ENCODE measurements at regions not wholly inside any gene's neighbourhood (a gene's known extent, or its start where the extent isn't known, plus 50 kb on each side); places are given as distances from the start of the nearest gene placed in this dataset.

DNA sequence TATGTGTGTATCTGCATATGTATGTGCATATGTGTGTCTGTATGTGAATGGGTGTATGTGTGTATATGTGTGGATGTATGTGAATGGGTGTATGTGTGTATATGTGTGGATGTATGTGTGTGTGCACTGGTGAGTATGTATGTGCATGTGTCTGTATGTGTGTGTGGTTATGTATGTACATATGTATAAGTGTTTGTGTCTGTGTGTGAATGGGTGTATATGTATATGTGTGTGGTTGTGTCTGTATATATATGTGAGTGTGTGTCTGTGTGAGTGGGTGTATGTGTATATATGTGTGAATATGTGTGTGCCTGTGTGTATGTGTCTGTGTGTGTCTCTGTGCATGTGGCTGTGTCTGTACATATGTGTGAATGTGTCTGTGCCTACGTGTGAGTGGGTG is 748.4 kb upstream of the HS6ST1 start:
- DNase-seq (ENCODE audit: low read depth), result no peak

DNA sequence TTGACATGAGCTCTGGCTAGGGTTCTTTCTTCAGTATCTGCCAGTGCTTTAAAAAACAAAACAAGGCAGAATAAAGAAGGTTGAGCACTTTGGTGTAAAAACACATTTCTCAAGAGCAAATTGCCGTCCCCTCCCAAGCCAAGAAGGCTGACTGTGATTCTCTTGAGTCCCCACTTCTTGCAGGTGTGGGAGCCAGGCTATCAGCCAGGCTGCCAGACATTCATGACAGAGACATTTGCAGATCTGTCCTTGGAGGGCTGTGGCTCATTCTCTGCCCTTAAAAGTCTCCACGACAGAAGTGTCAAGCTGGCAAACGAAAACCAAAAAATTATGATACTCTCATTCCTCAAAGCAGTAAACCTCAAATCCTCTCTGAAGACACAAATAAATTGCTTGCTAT is 749.3 kb upstream of the HS6ST1 start:
- no peak for DNase-seq (ENCODE audit: low read depth)

- no peak for DNase-seq (ENCODE audit: low read depth)
Observed at GRCh38 chr2:129068543-129068942, 749.9 kb upstream of the HS6ST1 start.

- no peak for DNase-seq (ENCODE audit: low read depth)
Observed at GRCh38 chr2:129069875-129070594, 751.4 kb upstream of the HS6ST1 start.

DNA sequence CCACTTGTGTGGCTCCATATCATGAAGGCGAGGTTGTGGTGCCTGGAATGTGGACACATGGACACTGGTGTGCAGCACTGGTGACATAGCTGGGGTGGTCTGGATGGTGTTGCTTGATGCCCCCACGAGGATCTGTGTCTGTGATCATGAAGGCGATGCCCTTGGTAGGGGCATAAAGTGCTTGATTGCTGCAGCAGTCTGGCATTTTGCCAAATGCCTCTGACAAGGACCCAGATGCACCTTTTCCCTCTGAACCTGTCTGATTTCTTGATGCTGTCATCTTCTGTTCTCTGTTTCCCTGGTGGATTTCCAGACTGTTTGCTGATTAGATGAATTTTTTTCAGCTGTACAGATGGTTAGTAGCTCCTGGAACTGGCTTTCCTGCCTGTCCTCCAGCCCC is 752.0 kb upstream of the HS6ST1 start:
- DNase-seq (ENCODE audit: low read depth), result no peak

GRCh38 chr2:129071531-129071930 is 752.9 kb upstream of the HS6ST1 start:
- DNase-seq (ENCODE audit: low read depth), result no peak

DNA sequence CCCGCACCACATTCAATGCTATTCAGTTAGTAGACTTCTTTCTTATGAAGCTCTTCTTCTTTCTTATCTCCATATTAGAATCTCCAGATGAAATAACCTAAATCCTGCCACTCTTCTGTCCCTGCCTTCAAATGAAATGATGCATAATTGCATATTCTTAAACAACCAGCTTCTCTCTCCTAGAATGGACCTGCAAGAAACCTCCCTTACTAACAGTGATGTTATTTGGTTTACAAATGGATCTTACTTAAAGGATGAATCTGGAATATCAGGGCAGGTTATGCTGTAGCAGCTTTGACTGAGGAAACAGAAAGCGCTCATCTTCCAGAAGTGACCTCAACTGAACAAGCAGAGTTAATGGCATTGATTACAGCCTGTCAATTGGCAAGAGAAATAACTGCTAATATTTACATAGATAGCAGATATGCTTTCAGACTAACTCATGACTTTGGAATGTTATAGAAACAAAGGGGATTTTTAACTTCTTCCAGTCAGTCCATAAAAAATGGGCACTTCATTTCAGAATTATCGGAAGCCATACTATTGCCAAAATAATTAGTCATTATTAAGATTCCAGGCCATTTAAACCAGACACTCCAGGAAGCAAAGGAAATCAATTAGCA is 755.7 kb upstream of the HS6ST1 start:
- DNase-seq (ENCODE audit: low read depth), result no peak

DNA sequence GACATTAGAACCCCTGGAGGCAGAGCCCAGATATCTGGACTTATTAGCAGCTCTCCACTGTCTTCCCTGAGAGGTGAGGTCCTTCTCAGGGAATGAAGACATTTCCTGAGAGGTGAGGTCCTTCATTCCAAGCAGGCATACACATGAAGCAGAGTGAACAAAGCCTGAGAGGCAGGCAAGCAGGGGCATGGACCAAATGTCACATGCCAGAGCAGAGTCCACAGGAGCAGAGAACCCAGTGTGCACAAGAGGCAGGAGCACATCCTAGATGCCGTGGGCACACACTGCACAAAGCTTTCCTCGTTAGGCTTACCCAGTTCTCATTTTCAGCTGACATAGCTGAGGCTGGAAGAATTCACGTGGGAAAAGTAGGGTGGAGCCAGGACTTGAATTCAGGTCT is 759.9 kb upstream of the HS6ST1 start:
- DNase-seq (ENCODE audit: low read depth), result no peak

- DNase-seq (ENCODE audit: low read depth), result no peak
Observed at GRCh38 chr2:129080715-129081476, 762.2 kb upstream of the HS6ST1 start.

DNA sequence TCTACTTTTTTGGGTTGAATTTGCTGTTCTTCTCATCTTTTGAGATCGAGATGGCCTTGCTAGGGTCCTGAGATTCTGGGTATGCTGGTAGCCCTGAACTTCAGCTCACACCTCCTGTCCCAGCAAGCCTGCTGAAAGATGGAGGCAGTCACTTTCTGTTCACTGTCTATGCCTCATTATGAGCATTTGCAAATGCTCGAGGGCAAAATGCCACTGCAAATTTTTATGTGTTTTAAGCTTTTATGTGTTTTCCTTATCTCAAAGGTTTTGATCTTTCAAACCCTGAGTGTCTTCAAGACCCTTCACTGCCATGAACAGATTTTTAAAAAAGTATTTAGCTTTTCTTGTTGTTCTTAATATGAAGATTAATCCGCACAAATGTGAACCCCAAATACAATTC is 766.7 kb upstream of the HS6ST1 start:
- no peak for DNase-seq (ENCODE audit: low read depth)

DNA sequence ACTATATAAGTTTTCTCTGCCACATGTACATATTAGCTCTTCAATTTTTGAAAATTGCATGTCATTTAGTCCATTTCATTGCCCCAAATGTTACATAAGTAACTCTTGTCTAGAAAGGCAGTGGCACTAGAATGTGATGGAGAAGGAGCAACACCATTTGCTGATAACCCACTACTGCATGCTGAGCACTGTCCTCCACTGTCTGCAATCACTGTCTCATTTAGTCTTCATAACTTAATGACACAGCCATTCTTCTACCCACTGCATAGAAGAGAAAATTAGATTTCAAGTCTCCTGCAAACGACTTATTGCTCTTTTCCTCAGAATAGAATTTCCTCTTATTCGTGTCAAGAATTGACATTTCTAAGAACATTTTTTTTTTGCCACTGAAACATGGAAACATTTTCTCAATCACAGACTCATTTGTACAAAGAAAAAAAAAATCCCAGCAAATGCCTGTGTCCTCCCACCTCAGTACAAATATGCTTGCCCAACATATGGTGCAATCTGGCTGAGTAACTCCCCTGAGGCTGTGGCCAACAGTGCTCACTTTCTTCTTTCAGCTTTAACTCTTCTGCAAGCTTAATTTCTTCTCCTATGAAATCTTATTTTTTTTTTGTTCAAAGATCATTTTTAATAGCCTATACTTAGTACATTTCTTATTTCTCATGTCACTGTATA is 768.6 kb upstream of the HS6ST1 start:
- DNase-seq (ENCODE audit: low read depth), result no peak

DNA sequence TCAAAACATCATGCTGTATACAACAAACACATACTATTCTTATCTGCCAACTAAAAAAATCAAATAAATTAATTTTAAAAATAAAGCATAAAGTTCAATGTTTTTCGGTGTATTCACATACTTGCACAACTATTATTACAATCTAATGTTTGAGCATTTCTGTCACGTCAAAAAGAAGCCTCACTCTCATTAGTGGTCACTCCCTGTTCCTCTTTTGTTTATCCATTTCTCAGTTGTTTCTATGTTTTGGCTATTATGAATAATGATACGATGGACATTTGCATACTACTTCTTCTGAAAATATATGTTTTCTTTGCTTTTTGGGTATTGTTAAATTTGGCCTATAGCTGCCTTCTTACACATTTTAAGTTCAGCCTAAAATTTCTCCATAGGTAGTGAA is 773.0 kb upstream of the HS6ST1 start:
- DNase-seq (ENCODE audit: low read depth), result no peak

DNA sequence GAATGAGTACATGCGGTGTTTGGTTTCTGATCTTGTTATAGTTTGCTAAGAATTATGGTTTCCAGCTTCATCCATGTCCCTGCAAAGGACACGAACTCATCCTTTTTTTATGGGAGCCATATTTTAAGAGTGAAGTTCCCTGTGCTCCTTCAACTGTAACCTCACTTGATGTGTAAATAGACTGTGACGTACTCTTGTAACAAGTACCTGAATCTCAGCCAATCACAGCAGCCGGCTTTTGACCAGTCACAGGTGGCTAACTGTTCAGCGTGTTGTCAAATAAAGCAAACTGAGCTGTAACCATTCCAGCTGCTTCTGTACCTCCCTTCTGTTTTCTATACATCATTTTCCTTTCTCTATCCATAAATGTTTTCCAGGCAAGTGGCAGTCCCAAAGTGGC is 774.3 kb upstream of the HS6ST1 start:
- no peak for DNase-seq (ENCODE audit: low read depth)

DNA sequence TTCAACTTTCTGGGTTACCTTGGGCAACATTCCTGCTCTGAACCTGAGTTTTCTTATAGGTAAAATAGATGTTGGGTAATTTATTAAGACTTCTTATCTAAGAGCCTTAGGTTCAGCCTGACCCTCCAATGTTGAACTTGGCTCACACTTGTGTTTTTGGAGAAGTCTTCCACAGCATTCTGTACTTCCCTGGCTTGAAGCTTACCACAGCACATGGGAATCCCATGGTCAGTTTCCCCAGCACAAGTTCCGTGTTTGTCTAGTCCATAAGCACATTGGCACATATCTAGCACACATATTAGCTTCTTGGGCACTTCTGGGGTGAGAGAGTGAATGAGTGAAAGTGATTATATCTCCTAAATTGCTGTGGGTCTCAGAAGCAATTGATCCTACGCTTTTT is 782.5 kb upstream of the HS6ST1 start:
- no peak for DNase-seq (ENCODE audit: low read depth)

- DNase-seq (ENCODE audit: low read depth), result no peak
Observed at GRCh38 chr2:129103936-129104878, 785.5 kb upstream of the HS6ST1 start.

DNA sequence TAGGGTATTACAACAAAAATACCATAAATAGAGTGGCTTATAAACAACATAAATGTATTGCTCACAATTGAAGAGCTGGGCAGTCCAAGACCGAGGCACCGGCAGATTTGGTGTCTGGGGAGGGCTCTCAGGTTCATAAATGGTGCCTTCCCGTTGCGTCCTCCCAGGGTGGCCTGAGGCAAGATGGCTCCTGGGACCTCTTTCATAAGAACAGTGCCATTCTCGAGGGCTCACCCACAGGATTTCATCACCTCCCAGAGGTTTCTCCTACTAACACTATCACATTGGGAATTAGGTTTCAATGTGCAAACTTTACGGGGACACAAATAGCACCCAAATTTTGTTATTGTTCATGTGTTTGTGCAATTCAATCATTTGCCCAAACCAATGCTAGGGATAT is 793.5 kb upstream of the HS6ST1 start:
- no peak for DNase-seq (ENCODE audit: low read depth)

- no peak for DNase-seq (ENCODE audit: low read depth)
Observed at GRCh38 chr2:129113776-129114175, 795.1 kb upstream of the HS6ST1 start.

DNA sequence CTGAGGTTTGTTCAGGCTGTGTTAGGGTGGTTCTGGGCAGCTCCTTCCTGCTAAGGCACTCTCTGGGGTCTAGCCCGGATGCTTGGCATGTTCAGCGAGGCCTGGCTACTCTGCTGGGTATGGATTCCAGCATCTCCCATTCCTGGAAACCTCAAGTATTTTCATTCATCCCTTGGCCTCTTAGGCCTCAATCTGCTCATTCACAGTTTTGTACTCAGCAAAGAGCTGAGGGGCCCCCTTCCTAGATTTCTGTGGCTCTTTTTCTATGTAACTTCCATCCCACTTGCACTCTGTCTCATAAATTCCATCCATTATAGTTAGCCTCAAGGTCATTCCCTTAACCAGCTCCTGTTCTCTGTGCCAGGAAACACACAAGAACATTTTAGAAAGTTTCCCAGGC is 798.8 kb upstream of the HS6ST1 start:
- no peak for DNase-seq (ENCODE audit: low read depth)

DNA sequence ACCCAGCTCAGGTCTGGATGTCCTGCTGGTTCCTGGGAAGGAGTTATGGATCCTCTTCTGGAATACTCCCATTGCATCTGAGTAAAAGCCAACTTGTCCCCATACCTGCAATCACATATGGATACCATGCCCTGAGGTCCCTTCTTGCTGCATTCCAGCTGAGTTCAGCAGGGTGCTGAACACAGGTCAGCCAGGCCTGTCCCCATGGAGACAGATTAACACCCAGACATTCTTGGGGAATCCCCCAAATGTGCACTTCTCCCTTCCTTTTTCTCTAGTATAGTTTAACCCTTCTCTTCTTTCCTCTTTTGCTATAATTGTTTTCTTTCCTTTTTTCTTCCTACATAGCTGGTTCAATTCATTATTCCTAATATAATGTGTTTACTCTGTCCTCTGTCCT is 799.6 kb upstream of the HS6ST1 start:
- DNase-seq (ENCODE audit: low read depth), result no peak

GRCh38 chr2:129129087-129129486 is 810.4 kb upstream of the HS6ST1 start:
- no peak for DNase-seq (ENCODE audit: low read depth)

Measured in non-pigmented ciliary epithelial cell (primary cell).